GM23338 (cell line): ENCODE measurements at regions not wholly inside any gene's neighbourhood (a gene's known extent, or its start where the extent isn't known, plus 50 kb on each side); places are given as distances from the start of the nearest gene placed in this dataset.

Experiments used
- ATAC-seq: fragments of 200-7000 bp; cut with Tn5 transposase; 3 replicates; pipeline ENCODE4 v1.9.1; 2020
- DNase-seq: peaks from one replicate; pipeline ENCODE4 v3.0.0-alpha.2; 2015; ENCODE audit warnings: low spot score
- H2AFZ ChIP-seq: fragments of 200-600 bp; sonication (generic); 2 replicates; pipeline ENCODE4 v1.8.0; 2016; ENCODE audit warnings: antibody characterized with exemption, mild to moderate bottlenecking, moderate library complexity
- H3F3A ChIP-seq: fragments of 200-600 bp; sonication (generic); replicated peaks from 2 replicates; pipeline ENCODE4 v1.8.0; 2017; ENCODE audit warnings: antibody characterized with exemption, mixed run types, low read depth
- H3K27ac ChIP-seq: fragments of 200-600 bp; sonication (generic); 2 replicates; pipeline ENCODE4 v1.6.1; 2016; ENCODE audit warnings: low read depth
- H3K27me3 ChIP-seq: fragments of 200-600 bp; sonication (generic); 2 replicates; pipeline ENCODE4 v1.8.0; 2016; ENCODE audit warnings: mild to moderate bottlenecking, mixed run types, moderate library complexity; ENCODE audit not compliant: insufficient read depth
- H3K36me3 ChIP-seq: fragments of 200-600 bp; sonication (generic); 2 replicates; pipeline ENCODE4 v1.8.0; 2016; ENCODE audit warnings: mild to moderate bottlenecking; ENCODE audit not compliant: insufficient read depth
- H3K4me1 ChIP-seq: fragments of 200-600 bp; sonication (generic); 2 replicates; pipeline ENCODE4 v1.8.0; 2016; ENCODE audit warnings: mild to moderate bottlenecking, moderate library complexity; ENCODE audit not compliant: insufficient read depth
- H3K4me2 ChIP-seq: fragments of 200-600 bp; sonication (generic); 2 replicates; pipeline ENCODE4 v1.7.1; 2017; ENCODE audit warnings: mixed run types
- H3K4me3 ChIP-seq: fragments of 200-600 bp; sonication (generic); 2 replicates; pipeline ENCODE4 v1.6.1; 2016; ENCODE audit warnings: mixed run types
- H3K79me2 ChIP-seq: fragments of 200-600 bp; sonication (generic); replicated peaks from 2 replicates; pipeline ENCODE4 v1.8.0; 2017; ENCODE audit warnings: mild to moderate bottlenecking; ENCODE audit not compliant: insufficient read depth
- H3K9me2 ChIP-seq: fragments of 200-600 bp; sonication (generic); 2 replicates; pipeline ENCODE4 v1.8.0; 2017; ENCODE audit not compliant: insufficient read depth
- H4K20me1 ChIP-seq: fragments of 200-600 bp; sonication (generic); replicated peaks from 2 replicates; pipeline ENCODE4 v1.8.0; 2017; ENCODE audit warnings: mild to moderate bottlenecking; ENCODE audit not compliant: insufficient read depth
- H3K27ac Mint-ChIP-seq: 2 replicates; pipeline ENCODE4 v1.8.0; 2020; ENCODE audit warnings: inconsistent platforms, mild to moderate bottlenecking, moderate library complexity, mixed read lengths
- H3K27me3 Mint-ChIP-seq: 3 replicates; pipeline ENCODE4 v1.8.0; 2022; ENCODE audit warnings: low read depth, mild to moderate bottlenecking, moderate library complexity, mixed read lengths, inconsistent platforms; ENCODE audit not compliant: insufficient read depth, poor library complexity
- H3K36me3 Mint-ChIP-seq: 3 replicates; pipeline ENCODE4 v1.8.0; 2021; ENCODE audit warnings: low read depth, mild to moderate bottlenecking, inconsistent platforms, moderate library complexity, mixed read lengths
- H3K4me1 Mint-ChIP-seq: 3 replicates; pipeline ENCODE4 v1.8.0; 2020; ENCODE audit warnings: mild to moderate bottlenecking, inconsistent platforms, mixed read lengths
- H3K4me3 Mint-ChIP-seq: 3 replicates; pipeline ENCODE4 v1.8.0; 2021; ENCODE audit warnings: moderate library complexity, mild to moderate bottlenecking, inconsistent platforms, mixed read lengths
- H3K9me3 Mint-ChIP-seq: 3 replicates; pipeline ENCODE4 v1.8.0; 2020; ENCODE audit warnings: moderate library complexity, mild to moderate bottlenecking, inconsistent platforms, mixed read lengths
- CREB1 ChIP-seq: fragments of 250-450 bp; sonication (Bioruptor Pico); IDR thresholded peaks from 2 replicates; pipeline ENCODE4 v1.5.0; 2020; ENCODE audit warnings: low read depth, mild to moderate bottlenecking, moderate library complexity
- EZH2 ChIP-seq: fragments of 200-600 bp; sonication (generic); IDR thresholded peaks from one replicate; pipeline ENCODE4 v1.8.0; 2017; ENCODE audit warnings: antibody characterized with exemption, mild to moderate bottlenecking, low read depth; ENCODE audit not compliant: unreplicated experiment
- EZH2phosphoT487 ChIP-seq: fragments of 200-600 bp; sonication (generic); IDR thresholded peaks from one replicate; pipeline ENCODE4 v1.8.1; 2018; ENCODE audit warnings: antibody characterized with exemption; ENCODE audit not compliant: unreplicated experiment
- JUNB ChIP-seq: IDR thresholded peaks from one replicate; pipeline ENCODE4 v1.6.1; 2016; ENCODE audit warnings: antibody characterized with exemption; ENCODE audit not compliant: unreplicated experiment
- NANOG ChIP-seq: IDR thresholded peaks from 2 replicates; pipeline ENCODE4 v1.6.1; 2016; ENCODE audit warnings: antibody characterized with exemption, borderline replicate concordance
- POLR2AphosphoS5 ChIP-seq: IDR thresholded peaks from 2 replicates; pipeline ENCODE4 v1.6.1; 2016; ENCODE audit warnings: antibody characterized with exemption, low read depth
- STAT1 ChIP-seq: IDR thresholded peaks from one replicate; pipeline ENCODE4 v1.6.1; 2016; ENCODE audit warnings: antibody characterized with exemption; ENCODE audit not compliant: unreplicated experiment
- ZNF114 ChIP-seq: fragments of 250-450 bp; sonication (Bioruptor Pico); IDR thresholded peaks from 2 replicates; pipeline ENCODE4 v1.5.0; 2020; ENCODE audit warnings: mild to moderate bottlenecking, moderate library complexity
- ZNF331 ChIP-seq: fragments of 250-450 bp; sonication (Bioruptor Pico); IDR thresholded peaks from 2 replicates; pipeline ENCODE4 v1.5.0; 2020; ENCODE audit warnings: low read depth, mild to moderate bottlenecking, moderate library complexity
- TF ChIP-seq, protein P1 (sequence below): IDR thresholded peaks from one replicate; pipeline ENCODE4 v1.6.1; 2018; ENCODE audit warnings: antibody characterized with exemption; ENCODE audit not compliant: unreplicated experiment
- TF ChIP-seq, protein P2 (sequence below): IDR thresholded peaks from 2 replicates; pipeline ENCODE4 v1.6.1; 2016; ENCODE audit warnings: antibody characterized with exemption
- TF ChIP-seq, protein P3 (sequence below): fragments of 250-450 bp; sonication (Bioruptor Pico); IDR thresholded peaks from 2 replicates; pipeline ENCODE4 v1.5.0; 2020; ENCODE audit warnings: mild to moderate bottlenecking, moderate library complexity
- TF ChIP-seq, protein P4 (sequence below), 2 experiments: fragments of 200-600 bp in 1 of 2; sonication (generic) in 1 of 2; conservative IDR thresholded peaks; 2 replicates each; pipeline versions ENCODE4 v1.5.1 to v1.6.1; 2016 to 2017; ENCODE audit warnings: antibody characterized with exemption in 2 of 2, low read depth in 2 of 2, mild to moderate bottlenecking in 2 of 2, moderate library complexity in 1 of 2

DNA sequence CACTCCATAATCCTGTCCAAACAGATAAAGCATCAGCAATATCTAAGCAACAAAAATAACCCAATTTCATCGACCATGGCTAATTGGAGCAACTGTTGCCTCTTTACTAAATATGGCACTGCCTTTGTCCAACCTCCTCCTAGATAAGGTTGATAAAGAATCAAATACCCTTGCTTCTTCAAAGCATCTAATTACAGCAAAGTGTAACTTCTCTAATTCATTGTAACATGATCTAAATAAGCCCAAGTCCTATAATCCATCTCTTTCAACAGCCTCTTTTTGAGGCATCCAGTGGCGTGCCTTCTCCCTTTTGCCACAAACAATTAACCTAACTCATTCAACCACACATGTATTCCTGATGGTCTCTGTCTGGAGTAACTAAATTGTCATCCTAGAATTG is 81.7 kb upstream of the KLHL1 start:
- TF ChIP-seq NANOG = no peak
- TF ChIP-seq, protein P1, sequence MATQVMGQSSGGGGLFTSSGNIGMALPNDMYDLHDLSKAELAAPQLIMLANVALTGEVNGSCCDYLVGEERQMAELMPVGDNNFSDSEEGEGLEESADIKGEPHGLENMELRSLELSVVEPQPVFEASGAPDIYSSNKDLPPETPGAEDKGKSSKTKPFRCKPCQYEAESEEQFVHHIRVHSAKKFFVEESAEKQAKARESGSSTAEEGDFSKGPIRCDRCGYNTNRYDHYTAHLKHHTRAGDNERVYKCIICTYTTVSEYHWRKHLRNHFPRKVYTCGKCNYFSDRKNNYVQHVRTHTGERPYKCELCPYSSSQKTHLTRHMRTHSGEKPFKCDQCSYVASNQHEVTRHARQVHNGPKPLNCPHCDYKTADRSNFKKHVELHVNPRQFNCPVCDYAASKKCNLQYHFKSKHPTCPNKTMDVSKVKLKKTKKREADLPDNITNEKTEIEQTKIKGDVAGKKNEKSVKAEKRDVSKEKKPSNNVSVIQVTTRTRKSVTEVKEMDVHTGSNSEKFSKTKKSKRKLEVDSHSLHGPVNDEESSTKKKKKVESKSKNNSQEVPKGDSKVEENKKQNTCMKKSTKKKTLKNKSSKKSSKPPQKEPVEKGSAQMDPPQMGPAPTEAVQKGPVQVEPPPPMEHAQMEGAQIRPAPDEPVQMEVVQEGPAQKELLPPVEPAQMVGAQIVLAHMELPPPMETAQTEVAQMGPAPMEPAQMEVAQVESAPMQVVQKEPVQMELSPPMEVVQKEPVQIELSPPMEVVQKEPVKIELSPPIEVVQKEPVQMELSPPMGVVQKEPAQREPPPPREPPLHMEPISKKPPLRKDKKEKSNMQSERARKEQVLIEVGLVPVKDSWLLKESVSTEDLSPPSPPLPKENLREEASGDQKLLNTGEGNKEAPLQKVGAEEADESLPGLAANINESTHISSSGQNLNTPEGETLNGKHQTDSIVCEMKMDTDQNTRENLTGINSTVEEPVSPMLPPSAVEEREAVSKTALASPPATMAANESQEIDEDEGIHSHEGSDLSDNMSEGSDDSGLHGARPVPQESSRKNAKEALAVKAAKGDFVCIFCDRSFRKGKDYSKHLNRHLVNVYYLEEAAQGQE = no peak
- TF ChIP-seq, protein P2, sequence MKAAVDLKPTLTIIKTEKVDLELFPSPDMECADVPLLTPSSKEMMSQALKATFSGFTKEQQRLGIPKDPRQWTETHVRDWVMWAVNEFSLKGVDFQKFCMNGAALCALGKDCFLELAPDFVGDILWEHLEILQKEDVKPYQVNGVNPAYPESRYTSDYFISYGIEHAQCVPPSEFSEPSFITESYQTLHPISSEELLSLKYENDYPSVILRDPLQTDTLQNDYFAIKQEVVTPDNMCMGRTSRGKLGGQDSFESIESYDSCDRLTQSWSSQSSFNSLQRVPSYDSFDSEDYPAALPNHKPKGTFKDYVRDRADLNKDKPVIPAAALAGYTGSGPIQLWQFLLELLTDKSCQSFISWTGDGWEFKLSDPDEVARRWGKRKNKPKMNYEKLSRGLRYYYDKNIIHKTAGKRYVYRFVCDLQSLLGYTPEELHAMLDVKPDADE = no peak
- TF ChIP-seq, protein P3, sequence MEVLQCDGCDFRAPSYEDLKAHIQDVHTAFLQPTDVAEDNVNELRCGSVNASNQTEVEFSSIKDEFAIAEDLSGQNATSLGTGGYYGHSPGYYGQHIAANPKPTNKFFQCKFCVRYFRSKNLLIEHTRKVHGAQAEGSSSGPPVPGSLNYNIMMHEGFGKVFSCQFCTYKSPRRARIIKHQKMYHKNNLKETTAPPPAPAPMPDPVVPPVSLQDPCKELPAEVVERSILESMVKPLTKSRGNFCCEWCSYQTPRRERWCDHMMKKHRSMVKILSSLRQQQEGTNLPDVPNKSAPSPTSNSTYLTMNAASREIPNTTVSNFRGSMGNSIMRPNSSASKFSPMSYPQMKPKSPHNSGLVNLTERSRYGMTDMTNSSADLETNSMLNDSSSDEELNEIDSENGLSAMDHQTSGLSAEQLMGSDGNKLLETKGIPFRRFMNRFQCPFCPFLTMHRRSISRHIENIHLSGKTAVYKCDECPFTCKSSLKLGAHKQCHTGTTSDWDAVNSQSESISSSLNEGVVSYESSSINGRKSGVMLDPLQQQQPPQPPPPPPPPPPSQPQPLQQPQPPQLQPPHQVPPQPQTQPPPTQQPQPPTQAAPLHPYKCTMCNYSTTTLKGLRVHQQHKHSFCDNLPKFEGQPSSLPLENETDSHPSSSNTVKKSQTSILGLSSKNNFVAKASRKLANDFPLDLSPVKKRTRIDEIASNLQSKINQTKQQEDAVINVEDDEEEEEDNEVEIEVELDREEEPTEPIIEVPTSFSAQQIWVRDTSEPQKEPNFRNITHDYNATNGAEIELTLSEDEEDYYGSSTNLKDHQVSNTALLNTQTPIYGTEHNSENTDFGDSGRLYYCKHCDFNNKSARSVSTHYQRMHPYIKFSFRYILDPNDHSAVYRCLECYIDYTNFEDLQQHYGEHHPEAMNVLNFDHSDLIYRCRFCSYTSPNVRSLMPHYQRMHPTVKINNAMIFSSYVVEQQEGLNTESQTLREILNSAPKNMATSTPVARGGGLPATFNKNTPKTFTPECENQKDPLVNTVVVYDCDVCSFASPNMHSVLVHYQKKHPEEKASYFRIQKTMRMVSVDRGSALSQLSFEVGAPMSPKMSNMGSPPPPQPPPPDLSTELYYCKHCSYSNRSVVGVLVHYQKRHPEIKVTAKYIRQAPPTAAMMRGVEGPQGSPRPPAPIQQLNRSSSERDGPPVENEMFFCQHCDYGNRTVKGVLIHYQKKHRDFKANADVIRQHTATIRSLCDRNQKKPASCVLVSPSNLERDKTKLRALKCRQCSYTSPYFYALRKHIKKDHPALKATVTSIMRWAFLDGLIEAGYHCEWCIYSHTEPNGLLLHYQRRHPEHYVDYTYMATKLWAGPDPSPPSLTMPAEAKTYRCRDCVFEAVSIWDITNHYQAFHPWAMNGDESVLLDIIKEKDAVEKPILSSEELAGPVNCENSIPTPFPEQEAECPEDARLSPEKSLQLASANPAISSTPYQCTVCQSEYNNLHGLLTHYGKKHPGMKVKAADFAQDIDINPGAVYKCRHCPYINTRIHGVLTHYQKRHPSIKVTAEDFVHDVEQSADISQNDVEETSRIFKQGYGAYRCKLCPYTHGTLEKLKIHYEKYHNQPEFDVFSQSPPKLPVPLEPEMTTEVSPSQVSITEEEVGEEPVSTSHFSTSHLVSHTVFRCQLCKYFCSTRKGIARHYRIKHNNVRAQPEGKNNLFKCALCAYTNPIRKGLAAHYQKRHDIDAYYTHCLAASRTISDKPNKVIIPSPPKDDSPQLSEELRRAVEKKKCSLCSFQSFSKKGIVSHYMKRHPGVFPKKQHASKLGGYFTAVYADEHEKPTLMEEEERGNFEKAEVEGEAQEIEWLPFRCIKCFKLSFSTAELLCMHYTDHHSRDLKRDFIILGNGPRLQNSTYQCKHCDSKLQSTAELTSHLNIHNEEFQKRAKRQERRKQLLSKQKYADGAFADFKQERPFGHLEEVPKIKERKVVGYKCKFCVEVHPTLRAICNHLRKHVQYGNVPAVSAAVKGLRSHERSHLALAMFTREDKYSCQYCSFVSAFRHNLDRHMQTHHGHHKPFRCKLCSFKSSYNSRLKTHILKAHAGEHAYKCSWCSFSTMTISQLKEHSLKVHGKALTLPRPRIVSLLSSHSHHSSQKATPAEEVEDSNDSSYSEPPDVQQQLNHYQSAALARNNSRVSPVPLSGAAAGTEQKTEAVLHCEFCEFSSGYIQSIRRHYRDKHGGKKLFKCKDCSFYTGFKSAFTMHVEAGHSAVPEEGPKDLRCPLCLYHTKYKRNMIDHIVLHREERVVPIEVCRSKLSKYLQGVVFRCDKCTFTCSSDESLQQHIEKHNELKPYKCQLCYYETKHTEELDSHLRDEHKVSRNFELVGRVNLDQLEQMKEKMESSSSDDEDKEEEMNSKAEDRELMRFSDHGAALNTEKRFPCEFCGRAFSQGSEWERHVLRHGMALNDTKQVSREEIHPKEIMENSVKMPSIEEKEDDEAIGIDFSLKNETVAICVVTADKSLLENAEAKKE (CRISPR knock-in tag) = no peak
- TF ChIP-seq, protein P4, sequence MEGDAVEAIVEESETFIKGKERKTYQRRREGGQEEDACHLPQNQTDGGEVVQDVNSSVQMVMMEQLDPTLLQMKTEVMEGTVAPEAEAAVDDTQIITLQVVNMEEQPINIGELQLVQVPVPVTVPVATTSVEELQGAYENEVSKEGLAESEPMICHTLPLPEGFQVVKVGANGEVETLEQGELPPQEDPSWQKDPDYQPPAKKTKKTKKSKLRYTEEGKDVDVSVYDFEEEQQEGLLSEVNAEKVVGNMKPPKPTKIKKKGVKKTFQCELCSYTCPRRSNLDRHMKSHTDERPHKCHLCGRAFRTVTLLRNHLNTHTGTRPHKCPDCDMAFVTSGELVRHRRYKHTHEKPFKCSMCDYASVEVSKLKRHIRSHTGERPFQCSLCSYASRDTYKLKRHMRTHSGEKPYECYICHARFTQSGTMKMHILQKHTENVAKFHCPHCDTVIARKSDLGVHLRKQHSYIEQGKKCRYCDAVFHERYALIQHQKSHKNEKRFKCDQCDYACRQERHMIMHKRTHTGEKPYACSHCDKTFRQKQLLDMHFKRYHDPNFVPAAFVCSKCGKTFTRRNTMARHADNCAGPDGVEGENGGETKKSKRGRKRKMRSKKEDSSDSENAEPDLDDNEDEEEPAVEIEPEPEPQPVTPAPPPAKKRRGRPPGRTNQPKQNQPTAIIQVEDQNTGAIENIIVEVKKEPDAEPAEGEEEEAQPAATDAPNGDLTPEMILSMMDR (conservative IDR thresholded peaks at IDR 0.05; ENCODE audit: low read depth in 2 of 2) = no peak
- no peak for TF ChIP-seq EZH2
- TF ChIP-seq ZNF114 = no peak
- TF ChIP-seq CREB1 (CRISPR knock-in tag) = no peak
- TF ChIP-seq JUNB = no peak
- TF ChIP-seq ZNF331 (CRISPR knock-in tag) = no peak
- no peak for TF ChIP-seq EZH2phosphoT487
- no peak for TF ChIP-seq STAT1
- TF ChIP-seq POLR2AphosphoS5 = no peak
- no peaks in the 10 kb centered on the region for H3K36me3 ChIP-seq
- H3K4me1 ChIP-seq = no peaks in the 10 kb centered on the region
- Mint-ChIP-seq H3K27me3 (no peaks in the 10 kb centered on the region), H3K36me3 (no peaks in the 10 kb centered on the region), H3K27ac (no peak overlapping the region), H3K4me3 (no peak overlapping the region), H3K4me1 (no peaks in the 10 kb centered on the region), H3K9me3 (no peaks in the 10 kb centered on the region; the same call in 2 of the 3 replicates)
- H3K4me2 ChIP-seq = no peak overlapping the region
- H3K4me3 ChIP-seq = no peak overlapping the region
- ATAC-seq = no peak
- H4K20me1 ChIP-seq = no peaks in the 10 kb centered on the region
- no peaks in the 10 kb centered on the region for H3K27me3 ChIP-seq
- no peaks in the 10 kb centered on the region for H3F3A ChIP-seq
- H2AFZ ChIP-seq = no peak overlapping the region
- no peak overlapping the region for H3K27ac ChIP-seq
- no peak for DNase-seq
- H3K9me2 ChIP-seq = no peaks in the 10 kb centered on the region
- H3K79me2 ChIP-seq = no peaks in the 10 kb centered on the region
